ENCODE measurements at regions not wholly inside any gene's neighbourhood (a gene's known extent, or its start where the extent isn't known, plus 50 kb on each side); places are given as distances from the start of the nearest gene placed in this dataset.

DNA sequence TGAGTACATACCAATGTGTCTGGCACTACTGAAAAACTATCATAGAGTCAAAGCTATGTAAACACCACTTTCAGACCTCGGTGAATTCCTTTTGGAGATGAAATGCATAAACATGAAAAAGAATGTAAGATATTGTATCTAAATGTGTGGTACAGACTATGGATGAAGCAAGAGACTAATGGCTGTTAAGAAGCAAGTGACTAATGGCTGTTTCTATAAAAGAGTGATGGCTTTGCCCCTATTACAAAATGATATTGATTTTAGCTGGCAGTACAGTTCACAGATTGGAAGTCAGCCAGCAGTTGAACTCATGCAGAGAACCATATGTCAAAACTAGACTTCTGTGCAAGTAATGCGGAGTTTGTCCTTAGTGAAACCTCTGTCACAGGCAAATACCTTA is 359.3 kb downstream of the GRXCR1 start:
- no peak overlapping the region for H4K91ac ChIP-seq (ENCODE audit: low read depth, low read length)
- H3K4me2 ChIP-seq (ENCODE audit: low read length), result no peak overlapping the region
- H2BK5ac ChIP-seq (ENCODE audit: low read depth, low read length, poor library complexity), result no peak overlapping the region
- H3K9me3 ChIP-seq (ENCODE audit: insufficient read depth, low read depth, low read length), result no peaks in the 10 kb centered on the region
- H3K14ac ChIP-seq (ENCODE audit: low read length), result no peak overlapping the region
- H3K9ac ChIP-seq (ENCODE audit: low read length), result no peak overlapping the region
- no peak overlapping the region for H2BK120ac ChIP-seq (ENCODE audit: insufficient read depth, low read length, poor library complexity)
- H3K4me1 ChIP-seq (ENCODE audit: control insufficient read depth in 1 of 2, insufficient read depth in 2 of 2, low read length in 2 of 2), result no peaks in the 10 kb centered on the region
- no peak overlapping the region for H3K27ac ChIP-seq (ENCODE audit: low read depth, low read length)
- H3K79me1 ChIP-seq (ENCODE audit: low read length), result no peaks in the 10 kb centered on the region
- H3K27me3 ChIP-seq (ENCODE audit: insufficient read depth, low read length), result no peaks in the 10 kb centered on the region
- H2AK5ac ChIP-seq (ENCODE audit: low read length), result no peak overlapping the region
- no peak for DNase-seq
- H4K12ac ChIP-seq (ENCODE audit: low read depth, low read length), result no peak overlapping the region
- H3K36me3 ChIP-seq (ENCODE audit: control insufficient read depth in 1 of 2, insufficient read depth in 2 of 2, low read length in 2 of 2), result no peaks in the 10 kb centered on the region
- no peak overlapping the region for H3K23ac ChIP-seq (ENCODE audit: low read length)
- no peak overlapping the region for H3K4me3 ChIP-seq (ENCODE audit: low read depth, low read length)
- WGBS (ENCODE audit: extremely low coverage, insufficient coverage, insufficient read length), result no CpG with 5 or more reads among the region's 2 CpGs
- H2AFZ ChIP-seq (ENCODE audit: insufficient read depth, low read length, poor library complexity), result no peak overlapping the region
- H2BK12ac ChIP-seq (ENCODE audit: low read length), result no peak overlapping the region
- no peaks in the 10 kb centered on the region for H3K79me2 ChIP-seq (ENCODE audit: control insufficient read depth, insufficient read depth, low read length, poor library complexity)
- no peak overlapping the region for H3K4ac ChIP-seq (ENCODE audit: low read depth, low read length)
- H3K18ac ChIP-seq (ENCODE audit: low read length), result no peak overlapping the region
- H4K8ac ChIP-seq (ENCODE audit: low read depth, low read length), result no peak overlapping the region

GRCh38 chr4:43253541-43253940 is 361.0 kb downstream of the GRXCR1 start:
- no peak overlapping the region for H3K18ac ChIP-seq (ENCODE audit: low read length)
- DNase-seq, result no peak
- H3K79me2 ChIP-seq (ENCODE audit: control insufficient read depth, insufficient read depth, low read length, poor library complexity), result no peaks in the 10 kb centered on the region
- no peak overlapping the region for H2AK5ac ChIP-seq (ENCODE audit: low read length)
- H2BK5ac ChIP-seq (ENCODE audit: low read depth, low read length, poor library complexity), result no peak overlapping the region
- no peak overlapping the region for H3K27ac ChIP-seq (ENCODE audit: low read depth, low read length)
- H3K4me3 ChIP-seq (ENCODE audit: low read depth, low read length), result no peak overlapping the region
- no peaks in the 10 kb centered on the region for H3K9me3 ChIP-seq (ENCODE audit: insufficient read depth, low read depth, low read length)
- no peaks in the 10 kb centered on the region for H3K27me3 ChIP-seq (ENCODE audit: insufficient read depth, low read length)
- no peaks in the 10 kb centered on the region for H3K4me1 ChIP-seq (ENCODE audit: control insufficient read depth in 1 of 2, insufficient read depth in 2 of 2, low read length in 2 of 2)
- no peak overlapping the region for H4K12ac ChIP-seq (ENCODE audit: low read depth, low read length)
- H2BK120ac ChIP-seq (ENCODE audit: insufficient read depth, low read length, poor library complexity), result no peak overlapping the region
- no peak overlapping the region for H4K91ac ChIP-seq (ENCODE audit: low read depth, low read length)
- no peak overlapping the region for H3K4ac ChIP-seq (ENCODE audit: low read depth, low read length)
- H4K8ac ChIP-seq (ENCODE audit: low read depth, low read length), result no peak overlapping the region
- H3K14ac ChIP-seq (ENCODE audit: low read length), result no peak overlapping the region
- H3K23ac ChIP-seq (ENCODE audit: low read length), result no peak overlapping the region
- no peaks in the 10 kb centered on the region for H3K36me3 ChIP-seq (ENCODE audit: control insufficient read depth in 1 of 2, insufficient read depth in 2 of 2, low read length in 2 of 2)
- H2BK12ac ChIP-seq (ENCODE audit: low read length), result no peak overlapping the region
- H2AFZ ChIP-seq (ENCODE audit: insufficient read depth, low read length, poor library complexity), result no peak overlapping the region
- H3K79me1 ChIP-seq (ENCODE audit: low read length), result no peaks in the 10 kb centered on the region
- H3K9ac ChIP-seq (ENCODE audit: low read length), result no peak overlapping the region
- H3K4me2 ChIP-seq (ENCODE audit: low read length), result no peak overlapping the region

- no peak overlapping the region for H2BK120ac ChIP-seq (ENCODE audit: insufficient read depth, low read length, poor library complexity)
- no peak overlapping the region for H4K91ac ChIP-seq (ENCODE audit: low read depth, low read length)
- no peak overlapping the region for H3K14ac ChIP-seq (ENCODE audit: low read length)
- H3K27ac ChIP-seq (ENCODE audit: low read depth, low read length), result no peak overlapping the region
- no peak overlapping the region for H4K8ac ChIP-seq (ENCODE audit: low read depth, low read length)
- no peaks in the 10 kb centered on the region for H3K36me3 ChIP-seq (ENCODE audit: control insufficient read depth in 1 of 2, insufficient read depth in 2 of 2, low read length in 2 of 2)
- no peaks in the 10 kb centered on the region for H3K9me3 ChIP-seq (ENCODE audit: insufficient read depth, low read depth, low read length)
- H3K27me3 ChIP-seq (ENCODE audit: insufficient read depth, low read length), result no peaks in the 10 kb centered on the region
- no peak overlapping the region for H3K18ac ChIP-seq (ENCODE audit: low read length)
- H2BK12ac ChIP-seq (ENCODE audit: low read length), result no peak overlapping the region
- no peaks in the 10 kb centered on the region for H3K4me1 ChIP-seq (ENCODE audit: control insufficient read depth in 1 of 2, insufficient read depth in 2 of 2, low read length in 2 of 2)
- DNase-seq, result no peak
- no peak overlapping the region for H3K9ac ChIP-seq (ENCODE audit: low read length)
- H4K12ac ChIP-seq (ENCODE audit: low read depth, low read length), result no peak overlapping the region
- H2AK5ac ChIP-seq (ENCODE audit: low read length), result no peak overlapping the region
- H3K79me2 ChIP-seq (ENCODE audit: control insufficient read depth, insufficient read depth, low read length, poor library complexity), result no peaks in the 10 kb centered on the region
- H3K79me1 ChIP-seq (ENCODE audit: low read length), result no peaks in the 10 kb centered on the region
- no peak overlapping the region for H3K23ac ChIP-seq (ENCODE audit: low read length)
- H2BK5ac ChIP-seq (ENCODE audit: low read depth, low read length, poor library complexity), result no peak overlapping the region
- H3K4me2 ChIP-seq (ENCODE audit: low read length), result no peak overlapping the region
- H3K4me3 ChIP-seq (ENCODE audit: low read depth, low read length), result no peak overlapping the region
- no peak overlapping the region for H3K4ac ChIP-seq (ENCODE audit: low read depth, low read length)
- no peak overlapping the region for H2AFZ ChIP-seq (ENCODE audit: insufficient read depth, low read length, poor library complexity)
Observed at GRCh38 chr4:43264730-43265129, 372.2 kb downstream of the GRXCR1 start.

DNA sequence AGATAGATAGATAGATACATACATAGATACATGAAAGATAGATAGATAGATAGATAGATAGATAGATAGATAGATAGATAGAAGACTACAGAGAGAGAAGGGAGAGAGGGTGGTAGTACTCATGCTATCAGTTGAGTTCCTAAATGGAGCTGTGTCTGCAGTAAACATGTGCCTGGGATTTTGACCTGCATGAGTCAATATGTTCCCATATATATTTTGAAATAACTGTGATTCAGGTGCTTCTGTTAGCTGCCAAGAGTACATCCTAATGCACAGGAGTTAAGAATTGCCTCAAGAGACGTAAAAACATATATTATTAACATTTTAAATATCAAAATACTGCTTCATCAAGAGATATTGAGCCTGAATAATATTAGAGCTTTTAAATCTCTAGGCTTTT is 379.4 kb downstream of the GRXCR1 start:
- no peaks in the 10 kb centered on the region for H3K36me3 ChIP-seq (ENCODE audit: control insufficient read depth in 1 of 2, insufficient read depth in 2 of 2, low read length in 2 of 2)
- no peak overlapping the region for H3K4me2 ChIP-seq (ENCODE audit: low read length)
- H3K14ac ChIP-seq (ENCODE audit: low read length), result no peak overlapping the region
- H3K79me2 ChIP-seq (ENCODE audit: control insufficient read depth, insufficient read depth, low read length, poor library complexity), result no peaks in the 10 kb centered on the region
- no peaks in the 10 kb centered on the region for H3K4me1 ChIP-seq (ENCODE audit: control insufficient read depth in 1 of 2, insufficient read depth in 2 of 2, low read length in 2 of 2)
- H2BK5ac ChIP-seq (ENCODE audit: low read depth, low read length, poor library complexity), result no peak overlapping the region
- H4K8ac ChIP-seq (ENCODE audit: low read depth, low read length), result no peak overlapping the region
- no peaks in the 10 kb centered on the region for H3K27me3 ChIP-seq (ENCODE audit: insufficient read depth, low read length)
- H3K18ac ChIP-seq (ENCODE audit: low read length), result no peak overlapping the region
- no peak overlapping the region for H3K4ac ChIP-seq (ENCODE audit: low read depth, low read length)
- DNase-seq, result no peak
- H2BK120ac ChIP-seq (ENCODE audit: insufficient read depth, low read length, poor library complexity), result no peak overlapping the region
- H3K4me3 ChIP-seq (ENCODE audit: low read depth, low read length), result no peak overlapping the region
- H3K23ac ChIP-seq (ENCODE audit: low read length), result no peak overlapping the region
- no peak overlapping the region for H3K27ac ChIP-seq (ENCODE audit: low read depth, low read length)
- H4K91ac ChIP-seq (ENCODE audit: low read depth, low read length), result no peak overlapping the region
- H3K79me1 ChIP-seq (ENCODE audit: low read length), result no peaks in the 10 kb centered on the region
- H2BK12ac ChIP-seq (ENCODE audit: low read length), result no peak overlapping the region
- no peak overlapping the region for H2AFZ ChIP-seq (ENCODE audit: insufficient read depth, low read length, poor library complexity)
- H2AK5ac ChIP-seq (ENCODE audit: low read length), result no peak overlapping the region
- no peak overlapping the region for H4K12ac ChIP-seq (ENCODE audit: low read depth, low read length)
- no peak overlapping the region for H3K9ac ChIP-seq (ENCODE audit: low read length)
- no CpG with 5 or more reads among the region's 1 CpG for WGBS (ENCODE audit: extremely low coverage, insufficient coverage, insufficient read length)
- no peaks in the 10 kb centered on the region for H3K9me3 ChIP-seq (ENCODE audit: insufficient read depth, low read depth, low read length)

DNA sequence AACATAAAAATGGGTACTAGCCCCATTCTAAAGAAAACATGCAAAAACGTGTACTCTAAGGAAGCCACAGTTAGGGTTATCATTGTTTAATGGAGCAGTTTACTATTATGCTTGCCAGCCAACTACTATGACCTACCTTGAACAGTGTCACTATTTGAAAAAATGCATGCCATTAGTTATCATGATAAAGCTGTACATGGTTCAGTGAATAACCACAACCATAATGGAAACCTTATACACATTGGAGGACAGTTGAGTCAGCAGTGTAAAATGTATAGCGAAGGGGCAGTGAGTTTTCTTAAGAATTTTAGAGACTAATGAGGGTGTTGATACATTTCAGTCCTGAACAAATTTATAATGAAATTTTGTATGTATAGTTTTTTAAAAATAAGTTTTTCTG is 381.9 kb downstream of the GRXCR1 start:
- no peak overlapping the region for H2BK120ac ChIP-seq (ENCODE audit: insufficient read depth, low read length, poor library complexity)
- H3K4me3 ChIP-seq (ENCODE audit: low read depth, low read length), result no peak overlapping the region
- no peak overlapping the region for H3K14ac ChIP-seq (ENCODE audit: low read length)
- no peaks in the 10 kb centered on the region for H3K27me3 ChIP-seq (ENCODE audit: insufficient read depth, low read length)
- H4K8ac ChIP-seq (ENCODE audit: low read depth, low read length), result no peak overlapping the region
- no peak overlapping the region for H2BK5ac ChIP-seq (ENCODE audit: low read depth, low read length, poor library complexity)
- H4K91ac ChIP-seq (ENCODE audit: low read depth, low read length), result no peak overlapping the region
- no CpG with 5 or more reads among the region's 2 CpGs for WGBS (ENCODE audit: extremely low coverage, insufficient coverage, insufficient read length)
- DNase-seq, result no peak
- H3K9me3 ChIP-seq (ENCODE audit: insufficient read depth, low read depth, low read length), result no peaks in the 10 kb centered on the region
- H3K4me1 ChIP-seq (ENCODE audit: control insufficient read depth in 1 of 2, insufficient read depth in 2 of 2, low read length in 2 of 2), result no peaks in the 10 kb centered on the region
- H3K4me2 ChIP-seq (ENCODE audit: low read length), result no peak overlapping the region
- no peak overlapping the region for H2BK12ac ChIP-seq (ENCODE audit: low read length)
- H2AFZ ChIP-seq (ENCODE audit: insufficient read depth, low read length, poor library complexity), result no peak overlapping the region
- no peak overlapping the region for H3K23ac ChIP-seq (ENCODE audit: low read length)
- no peak overlapping the region for H3K18ac ChIP-seq (ENCODE audit: low read length)
- no peaks in the 10 kb centered on the region for H3K79me2 ChIP-seq (ENCODE audit: control insufficient read depth, insufficient read depth, low read length, poor library complexity)
- H4K12ac ChIP-seq (ENCODE audit: low read depth, low read length), result no peak overlapping the region
- H3K27ac ChIP-seq (ENCODE audit: low read depth, low read length), result no peak overlapping the region
- no peak overlapping the region for H2AK5ac ChIP-seq (ENCODE audit: low read length)
- H3K79me1 ChIP-seq (ENCODE audit: low read length), result no peaks in the 10 kb centered on the region
- no peak overlapping the region for H3K9ac ChIP-seq (ENCODE audit: low read length)
- no peaks in the 10 kb centered on the region for H3K36me3 ChIP-seq (ENCODE audit: control insufficient read depth in 1 of 2, insufficient read depth in 2 of 2, low read length in 2 of 2)
- H3K4ac ChIP-seq (ENCODE audit: low read depth, low read length), result no peak overlapping the region

Measured in trophoblast cell (in vitro differentiated cells and primary cell).